Tibial nerve (tissue), 4 donors: ENCODE measurements at regions not wholly inside any gene's neighbourhood (a gene's known extent, or its start where the extent isn't known, plus 50 kb on each side); places are given as distances from the start of the nearest gene placed in this dataset.

Experiments used
- DNase-seq, 2 donors: peaks; one replicate each; pipeline ENCODE4 v3.0.0-alpha.2; 2019; ENCODE audit warnings: low spot score in 2 of 2
- H3K27ac ChIP-seq, 4 donors: fragments of 200-600 bp; sonication (generic) in 3 of 4; one replicate each; pipeline ENCODE4 v1.5.1; 2017 to 2019; ENCODE audit warnings: mild to moderate bottlenecking in 1 of 4
- H3K27me3 ChIP-seq, 2 donors: fragments of 200-600 bp; sonication (generic) in 1 of 2; one replicate each; pipeline versions ENCODE4 v1.5.1 to v1.6.0; 2017 to 2019
- H3K36me3 ChIP-seq, 3 donors: fragments of 200-600 bp; sonication (generic); one replicate each; pipeline ENCODE4 v1.5.1; 2018 to 2019
- H3K4me1 ChIP-seq, 4 donors: fragments of 200-600 bp; sonication (generic) in 3 of 4; one replicate each; pipeline ENCODE4 v1.5.1; 2017 to 2019
- H3K4me3 ChIP-seq, 4 donors: fragments of 200-600 bp; sonication (generic) in 3 of 4; one replicate each; pipeline ENCODE4 v1.5.1; 2017 to 2019; ENCODE audit warnings: mild to moderate bottlenecking in 1 of 4, moderate library complexity in 1 of 4
- H3K9me3 ChIP-seq, 4 donors: fragments of 200-600 bp; sonication (generic) in 3 of 4; one replicate each; pipeline ENCODE4 v1.5.1; 2017 to 2019
- EP300 ChIP-seq, 2 donors: sonication (generic); formaldehyde crosslinking; IDR thresholded peaks; one replicate each; pipeline ENCODE4 v1.6.1; 2017; ENCODE audit warnings: antibody characterized with exemption in 2 of 2, mild to moderate bottlenecking in 1 of 2
- POLR2A ChIP-seq, 2 donors: fragments of 450-650 bp; IDR thresholded peaks; one replicate each; pipeline ENCODE4 v1.6.1; 2017; ENCODE audit warnings: antibody characterized with exemption in 2 of 2, mild to moderate bottlenecking in 2 of 2, moderate library complexity in 2 of 2
- WGBS, 2 donors: methylation state at CpG; one replicate each; pipeline ENCODE4 v1.1.5; 2018; 5-methylcytosine and 5-hydroxymethylcytosine counted together
- TF ChIP-seq, protein P1 (sequence below), 5 experiments: fragments of 200-600 bp in 3 of 5; fragments of 450-650 bp in 2 of 5; sonication (generic) in 3 of 5; IDR thresholded peaks; one replicate each; pipeline ENCODE4 v1.5.1; 2016 to 2019; ENCODE audit warnings: antibody characterized with exemption in 5 of 5, mild to moderate bottlenecking in 3 of 5, moderate library complexity in 2 of 5

DNA sequence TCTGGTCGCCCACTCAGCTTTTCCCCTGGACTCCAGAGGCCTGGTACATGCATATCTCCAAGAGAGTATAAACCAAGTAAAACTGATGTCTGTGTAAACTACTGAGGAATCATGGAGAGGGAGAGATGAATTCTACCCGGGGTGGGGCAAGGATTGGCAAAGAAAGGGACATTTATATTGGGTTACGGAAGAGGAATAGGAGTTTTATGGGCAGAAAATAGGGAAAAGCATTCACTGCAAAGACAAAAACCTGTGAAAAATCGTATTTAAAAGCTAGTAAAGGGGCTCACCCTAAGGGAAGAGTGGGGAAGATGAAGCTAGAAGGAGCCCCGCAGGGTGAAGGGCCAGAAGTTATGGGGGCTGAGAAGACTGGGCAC lies 248.0 kb upstream of the KLF4 start:
- H3K27me3 ChIP-seq: no peaks in the 10 kb centered on the region
- 85% methylated on average over 5 of the region's 5 CpGs for WGBS, 2 donors
- H3K36me3 ChIP-seq: no peaks in the 10 kb centered on the region
- H3K4me1 ChIP-seq: peaks cover 0 to 69% (median 16%) of the 10 kb centered on the region in 4 donors
- no peak for TF ChIP-seq POLR2A (IDR thresholded peaks at IDR 0.05)
- TF ChIP-seq, protein P1, sequence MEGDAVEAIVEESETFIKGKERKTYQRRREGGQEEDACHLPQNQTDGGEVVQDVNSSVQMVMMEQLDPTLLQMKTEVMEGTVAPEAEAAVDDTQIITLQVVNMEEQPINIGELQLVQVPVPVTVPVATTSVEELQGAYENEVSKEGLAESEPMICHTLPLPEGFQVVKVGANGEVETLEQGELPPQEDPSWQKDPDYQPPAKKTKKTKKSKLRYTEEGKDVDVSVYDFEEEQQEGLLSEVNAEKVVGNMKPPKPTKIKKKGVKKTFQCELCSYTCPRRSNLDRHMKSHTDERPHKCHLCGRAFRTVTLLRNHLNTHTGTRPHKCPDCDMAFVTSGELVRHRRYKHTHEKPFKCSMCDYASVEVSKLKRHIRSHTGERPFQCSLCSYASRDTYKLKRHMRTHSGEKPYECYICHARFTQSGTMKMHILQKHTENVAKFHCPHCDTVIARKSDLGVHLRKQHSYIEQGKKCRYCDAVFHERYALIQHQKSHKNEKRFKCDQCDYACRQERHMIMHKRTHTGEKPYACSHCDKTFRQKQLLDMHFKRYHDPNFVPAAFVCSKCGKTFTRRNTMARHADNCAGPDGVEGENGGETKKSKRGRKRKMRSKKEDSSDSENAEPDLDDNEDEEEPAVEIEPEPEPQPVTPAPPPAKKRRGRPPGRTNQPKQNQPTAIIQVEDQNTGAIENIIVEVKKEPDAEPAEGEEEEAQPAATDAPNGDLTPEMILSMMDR (IDR thresholded peaks at IDR 0.05): no peak
- TF ChIP-seq EP300 (IDR thresholded peaks at IDR 0.05): no peak
- H3K27ac ChIP-seq: peak overlapping the region in 2 of 4 donors; percentile 67 to 82
- H3K9me3 ChIP-seq: no peaks in the 10 kb centered on the region
- no peak overlapping the region for H3K4me3 ChIP-seq
- DNase-seq: no peak

DNA sequence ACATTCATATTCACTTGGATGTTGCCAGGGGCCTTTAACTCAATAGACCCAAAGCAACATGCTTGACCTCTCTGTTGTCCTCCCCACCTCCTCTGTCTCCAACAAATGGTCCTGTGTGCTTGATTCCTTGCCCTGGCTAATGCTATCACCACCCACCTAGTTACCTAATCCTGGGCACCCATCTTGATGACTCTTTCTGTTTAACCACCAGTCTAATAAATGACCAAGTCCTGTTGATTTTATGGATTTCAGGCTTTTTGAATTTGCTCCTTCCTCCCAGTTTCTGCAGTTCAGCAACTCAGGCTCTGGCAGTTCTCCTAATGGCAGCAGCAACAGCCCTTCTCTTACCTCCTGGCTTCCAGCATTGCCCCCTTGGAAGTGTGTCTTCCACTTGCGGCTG lies 246.3 kb upstream of the KLF4 start:
- Histone ChIP-seq H3K27me3 (no peaks in the 10 kb centered on the region), H3K4me1 (peaks cover 0 to 76% (median 16%) of the 10 kb centered on the region in 4 donors), H3K9me3 (no peaks in the 10 kb centered on the region), H3K36me3 (no peaks in the 10 kb centered on the region), H3K27ac (no peak overlapping the region), H3K4me3 (no peak overlapping the region)
- DNase-seq: no peak
- WGBS, 2 donors: 82 to 100% methylated on average over 1 of the region's 1 CpG
- TF ChIP-seq, protein P1 (IDR thresholded peaks at IDR 0.05): no peak
- no peak for TF ChIP-seq EP300 (IDR thresholded peaks at IDR 0.05)
- TF ChIP-seq POLR2A (IDR thresholded peaks at IDR 0.05): no peak

DNA sequence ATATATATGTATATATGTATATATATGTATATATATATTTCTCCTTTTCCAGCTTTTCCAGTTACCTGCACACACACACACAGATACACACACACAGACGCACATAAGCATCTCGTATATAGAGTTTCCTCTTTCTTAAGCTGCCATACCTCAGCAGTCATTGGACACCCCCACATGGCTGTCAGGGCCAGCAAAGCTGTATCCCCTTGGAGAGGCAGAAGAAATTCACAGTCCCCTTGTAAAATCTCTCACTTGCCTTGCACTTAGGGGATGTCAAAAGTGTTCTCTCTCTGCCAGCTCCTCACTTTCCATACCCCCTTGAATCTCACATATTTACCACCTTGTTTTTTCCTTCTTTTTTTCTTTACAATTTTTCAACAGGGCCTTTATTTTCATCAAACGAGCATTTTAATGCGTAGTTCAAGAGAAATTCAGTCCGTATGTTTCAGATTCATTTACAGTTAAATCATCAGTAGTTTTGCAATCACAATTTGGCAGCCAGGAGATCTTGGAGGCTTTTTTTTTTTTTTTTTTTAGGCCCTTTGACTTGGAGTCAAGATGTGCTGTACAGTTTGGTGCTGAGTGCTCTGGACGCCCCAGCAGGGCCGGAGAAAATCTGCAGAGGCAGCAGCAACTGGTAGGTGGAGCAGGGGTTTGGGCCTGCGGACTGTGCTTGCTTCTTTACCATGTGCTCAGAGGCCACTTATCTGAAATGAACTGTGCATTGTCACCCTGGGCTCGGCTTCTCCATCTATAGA lies 244.9 kb upstream of the KLF4 start:
- Histone ChIP-seq H3K27me3 (no peaks in the 10 kb centered on the region), H3K4me1 (peaks cover 0 to 64% (median 16%) of the 10 kb centered on the region in 4 donors), H3K4me3 (no peak overlapping the region), H3K36me3 (no peaks in the 10 kb centered on the region), H3K9me3 (no peaks in the 10 kb centered on the region), H3K27ac (peak overlapping the region; percentile 10 to 88 (median 82))
- DNase-seq: no peak
- WGBS, 2 donors: 41 to 48% methylated on average over 9 of the region's 9 CpGs
- TF ChIP-seq EP300 (IDR thresholded peaks at IDR 0.05): peak in 1 of 2 donors; percentile 68
- TF ChIP-seq, protein P1 (IDR thresholded peaks at IDR 0.05): no peak
- TF ChIP-seq POLR2A (IDR thresholded peaks at IDR 0.05): no peak

DNA sequence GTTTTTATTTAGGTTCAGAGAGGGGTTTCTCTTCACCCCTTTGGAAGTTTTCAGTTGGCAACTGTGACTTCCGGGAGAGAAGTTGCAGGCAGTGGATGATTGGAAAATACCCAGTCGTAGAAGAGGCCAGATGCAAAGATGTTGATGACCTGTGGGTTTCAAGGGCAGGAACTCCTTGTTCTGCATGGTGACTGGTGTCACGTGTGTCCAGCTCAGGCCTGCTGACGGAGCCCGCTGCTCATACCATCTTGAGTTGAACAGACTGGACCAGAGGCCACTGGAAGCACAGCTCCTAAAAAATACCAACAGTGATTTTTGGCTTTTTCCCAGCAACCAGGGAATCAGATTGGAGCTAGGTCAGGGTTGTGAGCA lies 243.9 kb upstream of the KLF4 start:
- no peaks in the 10 kb centered on the region for H3K36me3 ChIP-seq
- TF ChIP-seq POLR2A (IDR thresholded peaks at IDR 0.05) (no peak), EP300 (IDR thresholded peaks at IDR 0.05) (peak; percentile 75 to 84)
- TF ChIP-seq, protein P1 (IDR thresholded peaks at IDR 0.05): no peak
- peak overlapping the region in 2 of 4 donors; percentile 22 to 35 for H3K4me3 ChIP-seq
- WGBS, 2 donors: 11 to 20% methylated on average over 5 of the region's 5 CpGs
- no peaks in the 10 kb centered on the region for H3K9me3 ChIP-seq
- no peaks in the 10 kb centered on the region for H3K27me3 ChIP-seq
- DNase-seq: peak; percentile 46 to 66
- H3K27ac ChIP-seq: peak overlapping the region; percentile 68 to 88 (median 82)
- H3K4me1 ChIP-seq: peaks cover 0 to 55% (median 15%) of the 10 kb centered on the region in 4 donors

DNA sequence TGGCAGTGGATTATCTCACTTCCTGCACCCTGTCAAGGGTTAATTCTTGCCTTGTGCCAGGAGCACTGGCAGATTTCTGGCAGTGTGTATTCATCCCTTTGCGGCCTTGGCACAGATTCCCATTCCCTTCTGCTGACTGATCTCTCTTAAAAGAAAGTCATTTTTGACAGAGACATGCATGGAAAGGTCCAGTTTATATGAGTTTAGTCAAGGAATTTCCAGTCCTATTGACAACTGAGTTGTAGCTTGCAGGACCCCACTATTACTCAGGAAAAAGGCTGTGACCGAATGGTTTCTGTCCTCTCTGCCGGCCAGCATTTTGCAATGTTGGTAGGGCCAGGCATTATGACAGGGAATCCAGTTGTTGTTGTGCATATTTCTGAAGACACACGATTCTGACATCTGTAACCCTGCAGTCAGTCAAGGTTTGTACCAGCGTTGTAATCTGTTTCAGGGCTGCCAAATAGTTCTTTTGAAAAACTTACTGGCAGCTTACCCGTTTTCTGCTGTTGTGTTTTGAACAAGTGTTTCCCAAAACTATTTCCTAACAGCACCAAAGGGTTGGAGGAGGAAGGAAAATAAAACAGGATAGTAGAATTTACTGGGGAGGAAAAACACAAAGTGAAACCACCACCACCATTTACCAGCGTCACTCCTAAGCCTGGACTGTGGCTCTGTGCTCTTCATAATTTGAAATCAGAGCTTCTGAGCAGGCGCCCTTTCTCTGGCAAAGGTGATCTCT lies 243.4 kb upstream of the KLF4 start:
- DNase-seq: peak in 1 of 2 donors; percentile 70
- Histone ChIP-seq H3K4me3 (peak overlapping the region in 3 of 4 donors; percentile 5 to 35 (median 22)), H3K27ac (peak overlapping the region; percentile 68 to 88 (median 82)), H3K27me3 (no peaks in the 10 kb centered on the region), H3K36me3 (no peaks in the 10 kb centered on the region), H3K4me1 (peaks cover 0 to 50% (median 14%) of the 10 kb centered on the region in 4 donors), H3K9me3 (no peaks in the 10 kb centered on the region)
- TF ChIP-seq, protein P1 (IDR thresholded peaks at IDR 0.05): no peak
- TF ChIP-seq POLR2A (IDR thresholded peaks at IDR 0.05) (no peak), EP300 (IDR thresholded peaks at IDR 0.05) (peak; percentile 10 to 82)
- 13% methylated on average over 8 of the region's 8 CpGs for WGBS, 2 donors
